HG03432 (cell line): ENCODE measurements at regions not wholly inside any gene's neighbourhood (a gene's known extent, or its start where the extent isn't known, plus 50 kb on each side); places are given as distances from the start of the nearest gene placed in this dataset.

ENCODE experiments used
- ATAC-seq: cut with Tn5 transposase; IDR thresholded peaks from one replicate; pipeline ENCODE4 v1.9.1; 2021; ENCODE audit warnings: mild to moderate bottlenecking, moderate library complexity; ENCODE audit not compliant: unreplicated experiment

- ATAC-seq, result no peak
Measured at GRCh38 chr7:116083796-116084195, 53.2 kb upstream of the TFEC start.

- ATAC-seq, result no peak
Measured at GRCh38 chr7:116086547-116087045, 56.0 kb upstream of the TFEC start.

GRCh38 chr7:116087291-116087690 is 56.7 kb upstream of the TFEC start:
- ATAC-seq, result no peak

GRCh38 chr7:116087984-116088383 is 57.4 kb upstream of the TFEC start:
- no peak for ATAC-seq

GRCh38 chr7:116089293-116089692 is 58.7 kb upstream of the TFEC start:
- ATAC-seq, result no peak

GRCh38 chr7:116093516-116094301 is 63.1 kb upstream of the TFEC start:
- ATAC-seq, result no peak

- no peak for ATAC-seq
Measured at GRCh38 chr7:116095396-116095795, 64.8 kb upstream of the TFEC start.

GRCh38 chr7:116097365-116098009 is 66.9 kb upstream of the TFEC start:
- ATAC-seq, result no peak

GRCh38 chr7:116098175-116098574 is 67.6 kb upstream of the TFEC start:
- no peak for ATAC-seq

GRCh38 chr7:116100626-116101025 is 70.1 kb upstream of the TFEC start:
- ATAC-seq, result no peak

- ATAC-seq, result no peak
Measured at GRCh38 chr7:116101704-116102103, 71.1 kb upstream of the TFEC start.

- ATAC-seq, result peak; percentile 55
Measured at GRCh38 chr7:116111475-116111874, 80.9 kb upstream of the TFEC start.

GRCh38 chr7:116113310-116113709 is 82.7 kb upstream of the TFEC start:
- ATAC-seq, result no peak

GRCh38 chr7:116120839-116121238 is 89.5 kb upstream of the TES start:
- ATAC-seq, result no peak

- ATAC-seq, result peak; percentile 78
Measured at GRCh38 chr7:116122972-116123595, 87.3 kb upstream of the TES start.

- no peak for ATAC-seq
Measured at GRCh38 chr7:116128139-116128538, 82.2 kb upstream of the TES start.

- ATAC-seq, result no peak
Measured at GRCh38 chr7:116135306-116135705, 75.0 kb upstream of the TES start.

- ATAC-seq, result peak; percentile 94
Measured at GRCh38 chr7:116138202-116138801, 72.0 kb upstream of the TES start.

- no peak for ATAC-seq
Measured at GRCh38 chr7:116139007-116139406, 71.3 kb upstream of the TES start.

- no peak for ATAC-seq
Measured at GRCh38 chr7:116139807-116140206, 70.5 kb upstream of the TES start.

- no peak for ATAC-seq
Measured at GRCh38 chr7:116142374-116142773, 68.0 kb upstream of the TES start.
